ENCODE measurements at regions not wholly inside any gene's neighbourhood (a gene's known extent, or its start where the extent isn't known, plus 50 kb on each side); places are given as distances from the start of the nearest gene placed in this dataset.

DNA sequence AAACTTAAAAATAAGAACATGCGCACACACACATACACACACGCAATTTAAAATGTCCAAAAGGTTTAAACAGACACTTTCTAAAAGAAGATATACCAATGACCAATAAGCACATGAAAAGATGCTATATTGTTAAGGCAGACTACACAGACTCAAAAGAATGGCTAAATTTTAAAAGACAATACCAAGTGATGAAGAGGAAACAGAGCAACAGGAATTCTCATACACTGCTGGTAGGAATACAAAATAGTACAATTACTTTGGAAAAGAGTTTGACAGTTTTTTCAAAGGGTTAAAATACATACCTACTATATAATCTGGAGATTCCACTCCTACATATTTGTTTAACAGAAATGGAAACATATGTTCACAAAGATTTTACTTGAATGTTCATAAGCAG lies 239.6 kb upstream of the SAMSN1 start:
- TF ChIP-seq, protein P1, sequence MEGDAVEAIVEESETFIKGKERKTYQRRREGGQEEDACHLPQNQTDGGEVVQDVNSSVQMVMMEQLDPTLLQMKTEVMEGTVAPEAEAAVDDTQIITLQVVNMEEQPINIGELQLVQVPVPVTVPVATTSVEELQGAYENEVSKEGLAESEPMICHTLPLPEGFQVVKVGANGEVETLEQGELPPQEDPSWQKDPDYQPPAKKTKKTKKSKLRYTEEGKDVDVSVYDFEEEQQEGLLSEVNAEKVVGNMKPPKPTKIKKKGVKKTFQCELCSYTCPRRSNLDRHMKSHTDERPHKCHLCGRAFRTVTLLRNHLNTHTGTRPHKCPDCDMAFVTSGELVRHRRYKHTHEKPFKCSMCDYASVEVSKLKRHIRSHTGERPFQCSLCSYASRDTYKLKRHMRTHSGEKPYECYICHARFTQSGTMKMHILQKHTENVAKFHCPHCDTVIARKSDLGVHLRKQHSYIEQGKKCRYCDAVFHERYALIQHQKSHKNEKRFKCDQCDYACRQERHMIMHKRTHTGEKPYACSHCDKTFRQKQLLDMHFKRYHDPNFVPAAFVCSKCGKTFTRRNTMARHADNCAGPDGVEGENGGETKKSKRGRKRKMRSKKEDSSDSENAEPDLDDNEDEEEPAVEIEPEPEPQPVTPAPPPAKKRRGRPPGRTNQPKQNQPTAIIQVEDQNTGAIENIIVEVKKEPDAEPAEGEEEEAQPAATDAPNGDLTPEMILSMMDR (IDR thresholded peaks at IDR 0.05) = no peak
- no peak for TF ChIP-seq POLR2A (IDR thresholded peaks at IDR 0.05)
